GM10266 (cell line): ENCODE measurements at regions not wholly inside any gene's neighbourhood (a gene's known extent, or its start where the extent isn't known, plus 50 kb on each side); places are given as distances from the start of the nearest gene placed in this dataset.

Source experiments
- DNase-seq: peaks from one replicate; pipeline ENCODE4 v3.0.0; 2012; ENCODE audit errors: extremely low spot score
- TF ChIP-seq, protein P1 (sequence below): IDR thresholded peaks from 2 replicates; pipeline ENCODE4 v1.5.1; 2012; ENCODE audit warnings: mild to moderate bottlenecking, low read depth; ENCODE audit not compliant: control insufficient read depth, insufficient read depth; ENCODE audit errors: missing control alignments

DNA sequence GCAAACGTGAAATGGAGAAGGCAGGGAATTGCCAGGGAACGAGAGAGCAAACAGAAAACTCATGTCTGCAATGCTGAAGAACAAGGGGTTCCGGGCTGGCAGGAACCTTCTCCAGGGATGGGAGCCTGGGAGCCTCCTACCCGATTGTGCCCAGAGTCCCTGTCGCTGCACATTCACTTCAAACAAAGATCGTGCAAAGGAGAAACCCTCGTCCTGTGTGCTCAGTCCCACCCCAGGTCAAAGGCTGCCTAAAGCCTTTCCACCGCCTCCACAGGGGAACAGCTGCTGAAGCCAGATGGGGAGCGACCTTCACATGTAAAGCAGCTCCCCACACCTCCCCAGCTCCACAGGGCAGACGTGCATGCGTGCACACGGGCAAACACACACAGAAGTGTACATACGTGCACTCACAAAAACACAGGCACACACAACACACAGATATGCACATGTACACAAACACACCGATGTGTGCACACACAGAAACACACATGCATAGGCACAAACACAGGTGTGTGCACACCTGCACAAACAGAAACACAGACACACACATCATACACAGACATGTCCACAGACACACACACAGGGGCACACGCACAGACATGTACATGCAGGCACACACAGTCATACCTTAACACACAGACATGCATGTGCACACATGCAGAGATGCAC, 460.1 kb upstream of the SALL3 start:
- DNase-seq = no peak
- TF ChIP-seq, protein P1, sequence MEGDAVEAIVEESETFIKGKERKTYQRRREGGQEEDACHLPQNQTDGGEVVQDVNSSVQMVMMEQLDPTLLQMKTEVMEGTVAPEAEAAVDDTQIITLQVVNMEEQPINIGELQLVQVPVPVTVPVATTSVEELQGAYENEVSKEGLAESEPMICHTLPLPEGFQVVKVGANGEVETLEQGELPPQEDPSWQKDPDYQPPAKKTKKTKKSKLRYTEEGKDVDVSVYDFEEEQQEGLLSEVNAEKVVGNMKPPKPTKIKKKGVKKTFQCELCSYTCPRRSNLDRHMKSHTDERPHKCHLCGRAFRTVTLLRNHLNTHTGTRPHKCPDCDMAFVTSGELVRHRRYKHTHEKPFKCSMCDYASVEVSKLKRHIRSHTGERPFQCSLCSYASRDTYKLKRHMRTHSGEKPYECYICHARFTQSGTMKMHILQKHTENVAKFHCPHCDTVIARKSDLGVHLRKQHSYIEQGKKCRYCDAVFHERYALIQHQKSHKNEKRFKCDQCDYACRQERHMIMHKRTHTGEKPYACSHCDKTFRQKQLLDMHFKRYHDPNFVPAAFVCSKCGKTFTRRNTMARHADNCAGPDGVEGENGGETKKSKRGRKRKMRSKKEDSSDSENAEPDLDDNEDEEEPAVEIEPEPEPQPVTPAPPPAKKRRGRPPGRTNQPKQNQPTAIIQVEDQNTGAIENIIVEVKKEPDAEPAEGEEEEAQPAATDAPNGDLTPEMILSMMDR = no peak

DNA sequence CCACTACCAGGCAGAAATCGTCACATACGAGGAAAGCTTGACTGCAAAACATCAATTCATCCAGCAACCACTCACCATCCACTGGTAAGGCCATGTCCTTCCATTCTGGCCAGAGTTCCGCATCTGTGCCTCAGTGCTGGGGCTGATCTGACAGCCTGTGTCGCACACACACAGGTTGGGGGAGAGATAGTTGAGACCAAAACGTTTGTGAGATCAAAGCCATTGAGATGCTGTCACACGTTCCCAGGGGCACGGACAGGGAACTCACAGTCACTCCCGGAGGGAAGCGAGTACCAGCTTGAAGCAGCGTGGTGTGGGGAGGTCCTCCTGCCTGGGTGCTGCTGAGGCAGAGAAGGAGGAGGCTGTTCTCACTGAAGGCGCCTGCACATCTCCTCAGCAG, 458.5 kb upstream of the SALL3 start:
- no peak for DNase-seq
- TF ChIP-seq, protein P1 = no peak

DNA sequence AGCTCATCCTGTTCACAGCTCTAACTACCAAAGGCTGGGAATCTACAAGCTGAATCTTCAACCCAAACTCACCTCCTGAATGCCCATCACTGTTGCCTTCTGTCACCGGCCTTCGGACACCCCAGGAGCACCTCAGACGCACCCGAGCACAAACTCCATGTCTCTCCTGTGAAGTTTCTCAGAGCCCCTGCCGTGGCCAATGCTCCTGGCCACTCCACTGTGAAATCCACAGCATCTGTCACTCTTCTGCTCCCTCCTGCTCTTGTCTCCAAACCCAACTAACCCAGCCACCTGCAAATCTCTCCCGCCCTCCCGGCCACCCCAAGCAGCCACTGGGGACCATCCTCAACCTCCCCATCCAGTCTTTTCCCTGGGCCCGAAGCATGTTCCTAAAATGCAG, 457.9 kb upstream of the SALL3 start:
- DNase-seq = no peak
- TF ChIP-seq, protein P1 = no peak

DNA sequence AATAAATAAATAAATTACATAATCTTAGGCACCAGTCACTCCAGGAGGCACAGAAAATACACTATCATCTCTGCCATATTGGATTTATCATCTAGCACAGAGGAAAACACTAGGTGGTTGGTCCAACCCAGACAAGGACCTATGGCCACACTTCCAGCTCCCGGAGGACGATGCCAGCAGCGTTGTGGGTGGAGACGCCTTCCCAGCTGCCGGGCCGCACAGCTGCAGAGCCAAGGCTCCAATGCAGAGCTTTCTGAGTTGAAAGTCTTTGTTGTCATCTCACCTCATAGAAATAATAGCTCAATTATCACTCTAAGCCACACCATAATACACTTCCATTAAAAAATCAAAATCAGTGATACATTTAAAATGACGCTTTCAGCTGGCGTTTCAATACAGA, 457.1 kb upstream of the SALL3 start:
- no peak for DNase-seq
- TF ChIP-seq, protein P1 = no peak

DNA sequence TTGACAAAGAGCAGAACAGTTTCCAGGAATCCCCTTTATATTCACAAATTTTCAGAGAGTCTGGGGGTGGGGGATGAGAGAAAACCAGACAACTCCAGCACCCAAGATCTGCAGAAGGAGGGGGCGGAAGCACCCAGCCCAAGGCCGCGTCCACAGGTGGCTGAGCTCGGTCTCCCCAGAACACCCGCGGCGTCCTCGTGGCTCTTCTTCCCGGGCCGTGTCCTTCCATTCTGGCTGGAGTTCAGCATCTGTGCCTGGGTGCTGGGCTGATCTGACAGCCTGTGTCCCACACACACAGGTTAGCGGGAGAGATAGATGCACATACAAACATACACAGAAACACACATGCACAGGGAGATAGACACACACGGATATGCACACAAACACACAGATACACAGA, 455.8 kb upstream of the SALL3 start:
- TF ChIP-seq, protein P1 = no peak
- no peak for DNase-seq

DNA sequence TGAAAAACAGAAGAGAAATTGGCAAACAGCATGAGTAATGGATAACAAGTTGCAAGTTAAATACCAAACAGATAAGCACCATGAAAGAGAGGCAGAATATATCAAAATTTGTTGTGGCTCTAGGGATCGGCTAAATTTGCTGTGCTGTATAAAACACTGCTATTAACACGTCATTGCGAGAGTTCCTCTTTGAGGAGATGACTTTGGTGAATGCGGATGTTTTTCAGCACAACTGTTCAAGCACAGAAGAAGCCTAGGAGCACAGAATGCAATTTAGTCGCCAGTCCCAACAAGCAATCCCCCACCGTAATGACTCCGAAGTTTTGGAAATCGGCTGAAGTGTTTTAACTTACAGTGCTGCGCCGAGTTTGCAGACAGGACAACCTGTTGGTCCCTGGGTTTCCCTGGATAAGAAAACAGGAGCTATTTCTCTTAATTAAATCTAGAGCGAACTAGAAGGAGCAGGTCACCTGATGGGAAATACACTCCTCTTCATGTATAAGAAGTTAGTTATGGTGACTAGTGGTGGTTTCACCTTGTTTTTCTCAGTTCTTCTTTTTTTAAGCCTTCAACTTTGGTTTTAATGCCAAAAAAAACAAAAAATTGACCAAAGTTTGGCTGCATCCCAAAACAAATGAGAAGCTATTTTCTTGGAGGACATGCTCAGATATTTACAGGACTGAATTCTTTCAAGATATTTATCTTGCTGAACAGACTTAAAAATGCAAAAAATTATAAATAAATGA, 454.1 kb upstream of the SALL3 start:
- DNase-seq = no peak
- TF ChIP-seq, protein P1 = no peak

DNA sequence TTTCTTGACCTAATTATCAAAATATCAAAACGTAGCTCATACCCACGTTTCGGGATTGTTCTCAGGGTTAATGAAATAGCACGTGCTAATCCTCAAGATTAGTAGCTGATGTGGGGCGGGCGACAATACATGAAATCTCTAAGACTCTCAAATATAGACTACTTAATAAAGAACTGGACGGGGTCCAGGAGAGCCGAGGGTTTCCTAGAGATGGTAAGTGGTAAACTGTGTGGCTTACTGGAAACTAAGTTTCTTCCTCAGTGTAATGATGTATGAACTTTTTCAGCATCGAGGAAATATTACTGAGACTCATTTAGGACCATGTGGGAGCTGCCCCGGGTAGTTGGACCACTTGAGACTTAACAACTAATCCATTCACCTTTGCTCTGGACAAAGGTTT, 453.3 kb upstream of the SALL3 start:
- TF ChIP-seq, protein P1 = no peak
- no peak for DNase-seq
